HG03457 (cell line): ENCODE measurements at regions not wholly inside any gene's neighbourhood (a gene's known extent, or its start where the extent isn't known, plus 50 kb on each side); places are given as distances from the start of the nearest gene placed in this dataset.

Source experiments
- ATAC-seq: cut with Tn5 transposase; IDR thresholded peaks from one replicate; pipeline ENCODE4 v1.9.1; 2021; ENCODE audit warnings: moderate number of reproducible peaks; ENCODE audit not compliant: unreplicated experiment

DNA sequence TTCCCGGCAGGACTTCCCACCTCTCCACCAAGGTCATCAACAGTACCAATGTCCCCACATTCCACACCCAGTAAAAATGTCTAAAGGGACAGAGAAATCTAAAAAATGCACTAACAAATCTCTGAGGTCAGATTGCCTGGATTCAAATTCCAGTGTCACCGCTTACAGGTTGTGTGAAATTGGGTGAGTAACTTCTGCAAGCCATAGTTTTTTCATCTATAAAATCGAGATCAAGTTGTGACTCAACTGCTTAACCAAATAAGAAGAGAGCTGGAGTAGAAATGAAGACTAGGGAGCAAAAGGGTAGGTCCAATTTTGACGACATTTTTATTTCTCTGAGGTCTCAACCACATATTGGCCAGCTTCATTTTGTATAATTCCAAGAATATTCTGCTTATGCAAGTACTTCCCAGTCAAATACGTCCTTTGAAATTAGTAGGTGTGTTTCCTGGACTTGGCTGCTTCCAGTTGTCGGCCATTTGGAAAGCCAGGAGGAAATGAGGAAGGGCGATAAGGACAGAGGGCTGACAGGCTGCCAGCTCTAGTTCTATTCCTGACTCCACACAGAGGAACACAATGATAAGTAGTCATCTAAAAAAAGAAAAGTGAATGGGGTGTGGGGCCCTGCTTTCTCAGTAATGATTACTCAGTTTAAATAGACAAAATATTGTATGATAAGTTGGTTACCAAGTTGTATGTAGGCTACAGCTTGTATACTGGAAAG, 57.7 kb upstream of the ZC3H11B start:
- ATAC-seq, result no peak

DNA sequence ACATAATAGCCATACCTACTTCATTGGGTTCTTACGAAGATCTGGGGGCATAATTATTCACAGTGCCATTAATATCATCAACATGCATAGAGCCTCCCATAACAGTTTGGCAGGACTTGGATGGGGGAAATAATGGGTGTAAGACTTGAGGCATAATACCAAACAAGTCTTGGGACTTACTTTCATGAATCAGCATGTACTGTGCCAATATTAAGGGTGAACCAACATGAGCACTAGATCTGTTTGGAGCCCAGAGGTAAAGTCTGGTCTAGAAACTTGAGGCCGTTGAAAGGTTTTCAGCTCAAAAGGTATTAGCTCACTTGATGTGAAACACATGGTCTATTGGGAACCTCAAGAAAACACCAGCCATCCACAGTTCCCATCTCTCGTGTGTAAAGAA, 56.7 kb upstream of the ZC3H11B start:
- ATAC-seq, result no peak

DNA sequence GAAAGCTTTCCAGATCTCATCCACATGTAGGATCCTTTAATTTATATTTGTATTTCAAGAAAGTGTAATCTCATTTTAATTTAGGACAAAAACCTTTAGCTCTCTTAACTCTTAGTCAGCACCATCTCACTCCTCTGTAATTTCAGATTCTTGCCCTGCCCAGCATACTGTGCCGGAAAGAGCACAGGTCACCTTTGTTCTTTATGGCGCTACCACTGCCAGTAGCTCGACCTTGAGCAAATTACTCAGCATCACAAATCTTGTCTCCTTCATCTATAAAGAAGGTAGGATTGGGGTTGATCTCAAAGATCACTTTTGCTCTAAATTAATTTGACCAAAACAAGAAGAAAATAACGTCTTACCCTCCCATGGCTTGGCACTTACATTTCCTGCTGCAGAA, 56.1 kb upstream of the ZC3H11B start:
- ATAC-seq, result no peak

DNA sequence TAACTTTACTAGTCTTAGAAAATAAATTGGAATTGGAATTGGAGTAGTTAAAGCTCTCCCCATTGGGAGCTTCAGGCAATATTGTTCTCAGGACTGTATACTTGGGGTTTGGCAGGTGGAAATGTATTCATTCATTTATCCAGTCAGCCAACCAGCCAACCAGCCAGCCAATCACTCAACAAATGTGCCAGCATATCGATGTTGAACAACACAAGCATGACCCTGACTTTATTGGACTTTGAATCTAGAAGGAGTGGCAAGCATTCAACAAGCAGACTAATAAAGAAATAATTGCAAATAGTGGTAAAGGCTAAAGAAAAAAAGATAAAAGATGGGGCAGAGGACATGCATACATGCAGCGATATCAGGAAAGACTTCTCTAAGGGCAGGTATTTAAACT, 55.5 kb upstream of the ZC3H11B start:
- no peak for ATAC-seq

DNA sequence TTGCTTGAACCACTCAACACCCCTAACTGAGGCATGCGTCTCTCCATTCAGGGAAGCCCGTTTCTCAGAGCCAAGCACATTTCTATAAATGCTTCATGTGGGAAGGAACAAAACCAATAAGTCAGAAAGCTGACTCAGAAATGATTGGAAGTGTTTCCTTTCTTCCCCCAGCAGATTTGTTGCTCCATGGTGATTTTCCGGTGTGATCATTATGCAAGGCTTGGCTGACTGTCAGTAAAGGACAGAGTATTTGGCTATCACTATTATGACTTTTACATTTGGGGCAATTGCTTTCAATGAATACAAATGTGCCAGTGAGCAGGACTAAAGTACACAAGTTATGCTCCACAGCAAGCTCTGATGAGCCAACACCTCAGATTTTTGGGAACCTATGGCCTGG, 53.3 kb upstream of the ZC3H11B start:
- no peak for ATAC-seq

DNA sequence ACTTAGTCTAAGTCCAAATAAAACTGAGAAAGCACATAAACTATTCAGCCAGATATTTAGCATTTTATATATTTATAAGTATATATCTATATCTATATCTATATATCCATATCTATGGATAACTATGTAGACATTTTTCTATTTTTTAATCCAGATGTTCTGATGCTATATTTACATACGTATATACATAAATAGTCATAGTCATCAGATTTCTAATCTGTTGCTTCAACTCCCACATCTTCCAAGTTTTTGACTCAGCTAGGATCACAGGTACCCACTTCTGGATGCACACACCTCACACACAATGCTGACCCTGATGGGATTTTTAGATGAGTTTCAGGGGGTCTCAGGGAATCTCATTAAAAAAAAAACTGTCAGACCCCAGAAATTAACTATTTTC, 52.2 kb upstream of the ZC3H11B start:
- ATAC-seq, result no peak

DNA sequence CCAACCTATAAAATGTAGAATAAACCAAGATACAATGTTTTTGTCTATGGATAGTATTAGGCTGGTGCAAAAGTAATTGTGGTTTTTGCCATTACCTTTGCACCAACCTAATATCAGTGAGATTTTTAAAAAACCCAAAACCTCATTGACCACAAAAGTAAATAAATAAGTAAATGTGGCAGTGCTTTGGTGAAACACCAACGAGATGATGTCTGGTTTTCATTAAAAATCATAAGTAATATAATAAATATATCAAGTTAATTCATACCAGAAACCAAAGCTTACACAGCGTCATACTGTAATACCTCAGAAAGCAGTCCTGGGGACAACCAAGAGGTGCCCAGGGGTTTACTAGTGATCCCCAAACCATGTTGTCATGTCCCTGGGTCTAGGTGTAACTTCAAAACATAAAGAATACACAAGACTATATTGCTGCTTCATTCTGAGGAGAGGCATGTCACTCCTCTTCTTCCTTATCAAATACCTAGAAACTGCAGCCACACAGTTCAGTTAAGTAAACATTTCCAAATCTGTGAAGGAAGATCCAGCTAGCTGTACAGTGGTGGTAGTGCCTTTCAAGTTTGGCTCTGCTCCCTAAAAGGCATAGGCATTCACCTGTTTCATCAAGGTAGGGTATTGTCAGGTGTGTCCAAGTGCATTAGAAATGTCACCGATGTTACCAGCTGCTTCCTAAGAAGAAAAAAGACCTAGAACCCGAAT, 51.6 kb upstream of the ZC3H11B start:
- no peak for ATAC-seq
